ENCODE measurements at regions not wholly inside any gene's neighbourhood (a gene's known extent, or its start where the extent isn't known, plus 50 kb on each side); places are given as distances from the start of the nearest gene placed in this dataset.
"Not testable (repeated sequence)": the region's sequence is repeated elsewhere in the genome, so short reads cannot be mapped to it uniquely, and the experiment has no call there.

DNA sequence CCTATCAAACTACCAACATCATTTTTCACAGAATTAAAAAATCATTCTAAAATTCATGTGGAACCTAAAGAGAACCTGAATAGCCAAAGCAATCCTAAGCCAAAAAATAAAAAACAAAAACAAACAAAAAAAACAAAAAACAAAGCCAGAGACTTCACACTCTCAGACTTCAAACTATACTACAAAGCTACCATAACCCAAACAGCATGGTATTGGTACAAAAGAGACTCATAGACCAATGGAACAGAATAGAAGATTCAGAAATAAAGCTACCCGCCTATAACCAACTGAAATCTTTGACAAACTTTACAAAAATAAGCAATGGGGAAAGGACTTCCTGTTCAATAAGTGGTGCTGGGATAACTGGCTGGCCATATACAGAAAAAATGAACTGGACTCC lies 152.3 kb upstream of the SMIM31 start:
- ChIA-PET POLR2A (no interaction called here), CTCF (no interaction called here)
- TF ChIP-seq, protein P1, sequence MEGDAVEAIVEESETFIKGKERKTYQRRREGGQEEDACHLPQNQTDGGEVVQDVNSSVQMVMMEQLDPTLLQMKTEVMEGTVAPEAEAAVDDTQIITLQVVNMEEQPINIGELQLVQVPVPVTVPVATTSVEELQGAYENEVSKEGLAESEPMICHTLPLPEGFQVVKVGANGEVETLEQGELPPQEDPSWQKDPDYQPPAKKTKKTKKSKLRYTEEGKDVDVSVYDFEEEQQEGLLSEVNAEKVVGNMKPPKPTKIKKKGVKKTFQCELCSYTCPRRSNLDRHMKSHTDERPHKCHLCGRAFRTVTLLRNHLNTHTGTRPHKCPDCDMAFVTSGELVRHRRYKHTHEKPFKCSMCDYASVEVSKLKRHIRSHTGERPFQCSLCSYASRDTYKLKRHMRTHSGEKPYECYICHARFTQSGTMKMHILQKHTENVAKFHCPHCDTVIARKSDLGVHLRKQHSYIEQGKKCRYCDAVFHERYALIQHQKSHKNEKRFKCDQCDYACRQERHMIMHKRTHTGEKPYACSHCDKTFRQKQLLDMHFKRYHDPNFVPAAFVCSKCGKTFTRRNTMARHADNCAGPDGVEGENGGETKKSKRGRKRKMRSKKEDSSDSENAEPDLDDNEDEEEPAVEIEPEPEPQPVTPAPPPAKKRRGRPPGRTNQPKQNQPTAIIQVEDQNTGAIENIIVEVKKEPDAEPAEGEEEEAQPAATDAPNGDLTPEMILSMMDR (IDR thresholded peaks at IDR 0.05; ENCODE audit: insufficient read depth, low read length, missing control alignments), result no peak
- DNase-seq (ENCODE audit: low read depth, low spot score), result no peak
- no peak overlapping the region for H3K4me3 ChIP-seq (ENCODE audit: low read depth, low read length)

DNA sequence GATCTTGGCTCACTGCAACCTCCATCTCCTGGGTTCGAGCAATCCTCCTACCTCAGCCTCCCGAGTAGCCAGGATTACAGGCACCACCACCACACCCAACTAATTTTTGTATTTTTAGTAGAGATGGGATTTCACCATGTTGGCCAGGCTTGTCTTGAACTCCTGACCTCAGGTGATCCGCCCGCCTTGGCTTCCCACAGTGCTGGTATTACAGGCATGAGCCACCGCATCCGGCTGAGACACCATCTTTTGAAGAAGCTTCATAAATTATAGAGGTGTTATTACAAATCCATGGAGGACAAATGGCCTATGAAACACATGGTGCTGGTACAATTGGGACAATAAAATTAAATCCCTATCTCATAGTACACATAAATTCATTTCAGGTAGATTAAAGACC lies 148.1 kb upstream of the SMIM31 start:
- DNase-seq (ENCODE audit: low read depth, low spot score); CTCF ChIA-PET; POLR2A ChIA-PET; H3K4me3 ChIP-seq (ENCODE audit: low read depth, low read length): not testable (repeated sequence)

DNA sequence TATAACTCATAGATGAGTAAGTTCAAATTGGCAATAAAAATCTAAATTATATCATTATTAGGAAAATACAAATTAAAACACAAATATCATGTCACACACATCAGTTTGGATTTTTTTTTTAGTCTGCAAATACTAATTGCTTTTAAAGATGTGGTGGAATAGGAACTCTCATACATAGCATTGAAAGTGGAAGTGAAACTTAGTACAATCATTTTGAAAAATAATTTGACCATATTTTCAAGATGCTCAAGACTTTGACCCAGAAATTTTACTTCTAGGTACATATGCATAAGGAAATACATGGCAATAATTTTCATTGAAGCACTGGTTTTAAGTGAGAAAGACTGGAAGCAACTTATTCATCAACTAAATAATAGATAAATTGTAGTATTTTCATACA lies 147.5 kb upstream of the SMIM31 start:
- no peak overlapping the region for H3K4me3 ChIP-seq (ENCODE audit: low read depth, low read length)
- TF ChIP-seq, protein P1 (IDR thresholded peaks at IDR 0.05; ENCODE audit: insufficient read depth, low read length, missing control alignments), result no peak
- ChIA-PET CTCF (no interaction called here), POLR2A (no interaction called here)
- no peak for DNase-seq (ENCODE audit: low read depth, low spot score)

DNA sequence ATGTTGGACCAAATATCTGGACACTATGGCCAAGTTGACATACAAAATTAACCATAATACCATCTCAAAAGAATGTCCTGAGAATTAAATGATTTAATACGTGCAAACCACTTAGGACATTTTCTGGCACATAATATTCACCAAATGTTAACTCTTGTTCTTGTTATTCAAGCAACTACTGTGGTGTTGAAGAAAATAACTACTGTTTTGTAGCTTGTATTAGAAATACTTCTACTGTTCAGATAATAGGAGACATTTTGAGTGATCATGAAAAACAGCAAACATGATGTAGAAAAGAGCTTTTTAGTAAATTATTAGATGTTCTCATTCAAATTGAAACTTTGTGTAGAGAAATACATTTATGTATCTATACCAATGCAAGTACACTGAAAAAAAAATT lies 140.7 kb upstream of the SMIM31 start:
- no peak for DNase-seq (ENCODE audit: low read depth, low spot score)
- H3K4me3 ChIP-seq (ENCODE audit: low read depth, low read length), result no peak overlapping the region
- ChIA-PET POLR2A (no interaction called here), CTCF (no interaction called here)
- TF ChIP-seq, protein P1 (IDR thresholded peaks at IDR 0.05; ENCODE audit: insufficient read depth, low read length, missing control alignments), result no peak

DNA sequence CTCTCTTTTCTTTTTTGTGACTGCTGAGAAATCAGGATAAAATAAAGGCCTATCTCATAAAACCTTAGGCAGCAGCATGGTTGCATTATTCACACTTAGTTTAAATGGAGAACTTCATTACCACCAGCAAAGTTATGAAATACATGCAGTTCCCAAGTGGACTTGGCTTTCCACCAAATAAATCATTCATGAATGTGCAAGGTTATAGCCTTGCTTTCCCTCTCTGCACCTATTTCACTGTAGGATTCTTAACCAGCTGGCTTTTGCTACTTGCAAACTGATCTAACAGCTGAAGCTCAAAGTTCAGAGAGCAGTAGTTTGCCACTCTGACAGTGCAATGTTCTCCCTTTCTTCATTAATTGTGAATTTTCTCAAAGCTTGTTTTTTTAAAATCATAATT lies 140.1 kb upstream of the SMIM31 start:
- DNase-seq (ENCODE audit: low read depth, low spot score), result no peak
- no peak overlapping the region for H3K4me3 ChIP-seq (ENCODE audit: low read depth, low read length)
- TF ChIP-seq, protein P1 (IDR thresholded peaks at IDR 0.05; ENCODE audit: insufficient read depth, low read length, missing control alignments), result no peak
- POLR2A ChIA-PET, result no interaction called here
- CTCF ChIA-PET, result no interaction called here

DNA sequence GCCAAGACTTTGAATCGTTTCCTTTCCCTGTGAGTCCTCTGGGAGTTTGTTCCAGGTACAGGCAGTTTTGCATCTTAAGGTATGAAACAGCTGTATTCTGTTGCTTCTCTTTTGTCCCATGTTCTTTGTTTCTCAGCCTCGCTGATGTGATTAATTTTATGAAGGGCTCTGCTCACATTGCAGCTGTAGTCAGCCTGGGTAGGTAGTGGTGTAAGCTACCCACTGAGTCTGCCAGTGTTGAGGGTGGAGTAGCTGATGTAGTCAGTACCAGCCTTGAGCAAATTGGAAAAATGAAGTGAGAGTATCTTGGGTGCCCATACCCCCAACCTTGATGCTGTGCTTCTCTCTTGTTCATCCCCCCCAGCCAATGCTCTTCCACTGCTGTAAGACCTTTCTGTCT lies 139.6 kb upstream of the SMIM31 start:
- H3K4me3 ChIP-seq (ENCODE audit: low read depth, low read length), result no peak overlapping the region
- no peak for DNase-seq (ENCODE audit: low read depth, low spot score)
- TF ChIP-seq, protein P1 (IDR thresholded peaks at IDR 0.05; ENCODE audit: insufficient read depth, low read length, missing control alignments), result no peak
- ChIA-PET POLR2A (no interaction called here), CTCF (no interaction called here)

DNA sequence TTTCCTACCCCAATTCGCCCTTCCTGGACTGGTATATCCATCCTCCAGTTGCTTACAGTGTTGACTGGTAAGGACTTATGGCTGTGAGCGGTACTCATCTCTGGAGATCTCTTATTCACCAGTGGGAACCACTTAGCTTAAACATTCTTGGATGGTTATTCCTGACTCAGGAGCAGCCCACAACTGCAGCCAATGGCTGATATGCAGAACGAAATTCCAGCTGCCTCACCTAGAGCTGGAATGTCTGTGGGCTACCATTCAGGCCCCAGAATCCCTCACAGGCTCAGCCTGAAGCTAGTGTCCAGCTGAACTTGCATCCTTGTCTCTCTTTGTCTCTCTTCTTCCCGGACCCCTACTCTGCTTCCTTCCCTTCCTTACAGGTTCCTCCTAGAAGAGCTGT lies 138.9 kb upstream of the SMIM31 start:
- ChIA-PET CTCF (no interaction called here), POLR2A (no interaction called here)
- no peak for DNase-seq (ENCODE audit: low read depth, low spot score)
- no peak overlapping the region for H3K4me3 ChIP-seq (ENCODE audit: low read depth, low read length)
- TF ChIP-seq, protein P1 (IDR thresholded peaks at IDR 0.05; ENCODE audit: insufficient read depth, low read length, missing control alignments), result no peak

Measured in AG04449 (cell line).